BLaER1 (cell line): ENCODE measurements at regions not wholly inside any gene's neighbourhood (a gene's known extent, or its start where the extent isn't known, plus 50 kb on each side); places are given as distances from the start of the nearest gene placed in this dataset.
"Not testable (repeated sequence)": the region's sequence is repeated elsewhere in the genome, so short reads cannot be mapped to it uniquely, and the experiment has no call there.

ENCODE experiments used
- H3K27ac ChIP-seq: shearing (Covaris generic); formaldehyde crosslinking; 2 replicates; pipeline ENCODE4 v1.8.1; 2022
- H3K27me3 ChIP-seq: shearing (Covaris generic); formaldehyde crosslinking; 2 replicates; pipeline ENCODE4 v1.8.1; 2022
- H3K36me3 ChIP-seq: shearing (Covaris generic); formaldehyde crosslinking; 2 replicates; pipeline ENCODE4 v1.8.1; 2022
- H3K4me1 ChIP-seq: shearing (Covaris generic); formaldehyde crosslinking; 2 replicates; pipeline ENCODE4 v1.8.1; 2022
- H3K4me2 ChIP-seq: shearing (Covaris generic); formaldehyde crosslinking; 2 replicates; pipeline ENCODE4 v1.8.1; 2022
- H3K4me3 ChIP-seq: shearing (Covaris generic); formaldehyde crosslinking; 2 replicates; pipeline ENCODE4 v1.8.1; 2022
- H3K9ac ChIP-seq: shearing (Covaris generic); formaldehyde crosslinking; 2 replicates; pipeline ENCODE4 v1.8.1; 2022
- H3K9me3 ChIP-seq: shearing (Covaris generic); formaldehyde crosslinking; 2 replicates; pipeline ENCODE4 v1.8.1; 2022
- H4K20me1 ChIP-seq: shearing (Covaris generic); formaldehyde crosslinking; 2 replicates; pipeline ENCODE4 v1.8.1; 2022
- Cebpa-rat ChIP-seq: shearing (Covaris generic); IDR thresholded peaks from 2 replicates; pipeline ENCODE4 v1.8.1; 2022

GRCh38 chr14:34381304-34381703, 80.7 kb downstream of the SPTSSA start:
- not testable (repeated sequence) for H3K27ac ChIP-seq, H3K4me2 ChIP-seq, H4K20me1 ChIP-seq, H3K4me3 ChIP-seq, H3K4me1 ChIP-seq, H3K36me3 ChIP-seq, H3K9ac ChIP-seq, H3K27me3 ChIP-seq, H3K9me3 ChIP-seq

DNA sequence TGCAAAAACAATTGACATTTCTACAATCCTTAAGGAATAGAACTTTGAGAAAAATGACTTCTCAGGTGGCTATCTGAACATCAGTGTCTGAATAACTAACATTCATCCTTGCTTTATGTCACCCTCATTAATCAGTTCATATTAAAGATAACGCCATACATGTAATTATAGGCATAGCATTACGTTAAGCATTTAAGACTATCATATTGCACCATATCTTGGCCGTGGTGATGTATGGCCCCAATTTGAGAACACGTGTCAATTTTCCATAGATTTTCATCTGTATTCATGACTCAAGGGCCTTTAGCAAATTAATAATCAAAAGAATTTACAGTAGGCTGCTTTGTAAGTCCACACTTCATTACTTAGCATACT, 81.6 kb downstream of the SPTSSA start:
- Histone ChIP-seq H3K4me3 (no peak overlapping the region), H4K20me1 (no peaks in the 10 kb centered on the region), H3K27me3 (no peaks in the 10 kb centered on the region), H3K4me1 (no peaks in the 10 kb centered on the region), H3K27ac (no peak overlapping the region), H3K9me3 (no peaks in the 10 kb centered on the region), H3K36me3 (no peaks in the 10 kb centered on the region), H3K9ac (no peak overlapping the region), H3K4me2 (no peak overlapping the region)
- TF ChIP-seq Cebpa-rat = no peak

- no peak overlapping the region for H3K4me2 ChIP-seq
- H3K36me3 ChIP-seq = no peaks in the 10 kb centered on the region
- no peak overlapping the region for H3K27ac ChIP-seq
- H3K9me3 ChIP-seq = no peaks in the 10 kb centered on the region
- no peaks in the 10 kb centered on the region for H3K4me1 ChIP-seq
- H3K4me3 ChIP-seq = no peak overlapping the region
- no peaks in the 10 kb centered on the region for H4K20me1 ChIP-seq
- no peak for TF ChIP-seq Cebpa-rat
- H3K9ac ChIP-seq = no peak overlapping the region
- H3K27me3 ChIP-seq = no peaks in the 10 kb centered on the region
Observed at GRCh38 chr14:34379816-34380470, 82.1 kb downstream of the SPTSSA start.

DNA sequence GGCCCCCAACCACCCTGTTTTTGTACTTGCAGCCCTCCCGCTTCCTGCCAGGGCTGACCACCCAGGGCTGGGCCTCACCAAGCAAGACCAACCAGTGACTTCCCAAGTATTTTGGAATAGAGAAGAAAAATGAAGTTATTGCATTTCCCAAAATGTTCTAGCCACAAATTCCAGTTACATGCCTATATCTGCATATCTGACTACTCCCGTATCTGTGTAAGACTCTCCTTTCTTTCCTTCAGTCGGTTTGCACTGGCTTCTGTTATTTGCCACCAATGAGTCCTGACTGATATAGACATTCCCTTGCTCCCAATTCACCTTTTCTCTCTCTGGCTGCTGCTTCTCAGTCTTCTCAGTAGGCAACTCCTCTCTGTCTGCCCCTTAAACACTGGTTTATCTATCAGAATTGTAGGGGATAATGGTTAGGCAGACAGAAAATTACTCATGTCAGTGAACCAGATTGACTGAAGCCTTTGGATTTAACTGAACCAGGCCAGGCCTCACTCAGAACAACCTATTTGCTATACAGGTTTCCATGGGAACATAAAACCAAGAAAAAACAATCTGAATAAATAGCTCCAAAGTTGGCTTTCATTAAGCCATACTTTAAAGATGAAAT, 85.3 kb downstream of the SPTSSA start:
- H3K9ac ChIP-seq = no peak overlapping the region
- H3K27ac ChIP-seq = no peak overlapping the region
- H3K36me3 ChIP-seq = no peaks in the 10 kb centered on the region
- no peaks in the 10 kb centered on the region for H4K20me1 ChIP-seq
- H3K27me3 ChIP-seq = no peaks in the 10 kb centered on the region
- no peaks in the 10 kb centered on the region for H3K9me3 ChIP-seq
- no peak overlapping the region for H3K4me3 ChIP-seq
- no peaks in the 10 kb centered on the region for H3K4me1 ChIP-seq
- H3K4me2 ChIP-seq = no peak overlapping the region
- no peak for TF ChIP-seq Cebpa-rat

DNA sequence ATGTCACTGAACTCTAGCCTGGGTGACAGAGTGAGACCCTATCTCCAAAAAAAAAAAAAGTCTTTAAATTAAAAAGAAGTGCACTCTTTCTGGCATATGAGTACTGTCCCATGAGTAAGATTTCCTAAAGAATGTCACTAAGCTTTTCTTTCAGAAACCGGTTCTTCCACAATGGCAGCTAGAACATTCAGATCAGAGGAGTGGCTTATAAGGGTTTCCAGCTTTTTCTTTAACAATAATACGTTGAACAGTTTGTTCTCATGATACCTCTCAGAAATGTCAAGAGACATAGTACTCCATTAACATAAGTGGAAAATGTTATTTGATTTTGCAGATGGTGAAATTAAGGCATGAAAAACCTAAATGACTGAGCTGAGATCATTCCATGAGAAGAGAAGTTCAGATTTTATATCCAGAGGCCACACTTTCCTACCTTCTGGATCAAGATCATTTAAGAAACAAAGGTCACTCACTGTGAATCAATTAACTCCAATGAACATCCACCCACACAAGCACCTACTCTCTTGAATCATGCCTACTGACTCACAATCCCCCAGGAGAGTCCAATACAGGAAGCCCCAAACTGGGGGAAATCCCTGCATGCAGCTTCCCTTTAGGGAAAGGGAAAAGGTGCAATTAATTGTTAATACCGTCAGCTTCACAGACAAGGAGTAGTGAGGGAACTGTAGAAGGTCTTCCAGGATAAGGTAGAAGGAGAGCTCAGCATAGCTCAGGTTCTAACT, 86.9 kb downstream of the SPTSSA start:
- Histone ChIP-seq H3K27ac (no peak overlapping the region), H3K4me3 (no peak overlapping the region), H4K20me1 (no peaks in the 10 kb centered on the region), H3K4me1 (no peaks in the 10 kb centered on the region), H3K4me2 (no peak overlapping the region), H3K9me3 (no peaks in the 10 kb centered on the region), H3K9ac (no peak overlapping the region), H3K27me3 (no peaks in the 10 kb centered on the region), H3K36me3 (no peaks in the 10 kb centered on the region)
- TF ChIP-seq Cebpa-rat = no peak

GRCh38 chr14:34373191-34373590, 88.8 kb downstream of the SPTSSA start:
- TF ChIP-seq Cebpa-rat = no peak
- Histone ChIP-seq H3K4me2 (no peak overlapping the region), H3K27ac (no peak overlapping the region), H3K36me3 (no peaks in the 10 kb centered on the region), H3K9ac (no peak overlapping the region), H3K9me3 (no peaks in the 10 kb centered on the region), H4K20me1 (no peaks in the 10 kb centered on the region), H3K4me3 (no peak overlapping the region), H3K4me1 (no peaks in the 10 kb centered on the region), H3K27me3 (no peaks in the 10 kb centered on the region)

DNA sequence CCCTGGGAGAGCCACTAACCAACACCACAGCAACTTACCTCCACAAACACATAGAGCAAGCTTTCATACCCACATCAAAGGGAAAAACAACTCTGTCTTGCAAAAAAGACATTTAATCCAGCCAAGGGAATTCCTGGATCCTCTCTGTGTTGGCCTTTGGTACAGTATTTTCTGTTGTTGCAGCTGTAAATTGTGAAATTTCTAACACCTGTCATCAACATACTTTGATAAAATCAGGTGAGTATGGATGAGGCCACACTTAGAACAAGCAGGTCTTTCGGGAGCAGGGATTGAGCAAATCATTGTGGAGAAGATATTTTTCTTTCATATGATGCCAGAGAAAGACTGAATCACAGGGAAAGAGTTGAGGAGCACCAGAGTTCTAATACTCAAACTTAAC, 89.3 kb downstream of the SPTSSA start:
- Histone ChIP-seq H3K4me3 (no peak overlapping the region), H3K36me3 (no peaks in the 10 kb centered on the region), H3K9me3 (no peaks in the 10 kb centered on the region), H3K9ac (no peak overlapping the region), H3K4me2 (no peak overlapping the region), H3K27me3 (no peaks in the 10 kb centered on the region), H3K4me1 (no peaks in the 10 kb centered on the region), H3K27ac (no peak overlapping the region), H4K20me1 (no peaks in the 10 kb centered on the region)
- no peak for TF ChIP-seq Cebpa-rat

DNA sequence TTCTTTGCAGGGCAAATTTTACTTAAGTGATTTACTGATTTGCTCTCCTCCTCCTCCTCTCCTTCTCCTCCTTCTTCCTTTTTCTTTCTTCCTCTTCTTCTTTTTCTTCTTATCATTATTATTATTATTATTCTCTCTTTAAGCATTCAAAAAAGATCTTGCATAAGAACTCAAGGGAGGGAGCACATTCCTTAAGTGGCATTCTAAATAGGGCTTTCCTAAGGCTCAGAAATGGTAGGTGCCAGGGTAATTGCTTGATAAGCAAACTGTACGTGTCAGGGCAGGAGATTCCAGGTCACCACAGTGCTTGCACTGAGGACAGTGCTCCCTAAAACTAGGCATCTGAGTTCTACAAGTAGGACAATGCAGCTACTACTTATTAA, 92.4 kb downstream of the SPTSSA start:
- Histone ChIP-seq H3K27ac (no peak overlapping the region), H3K27me3 (no peaks in the 10 kb centered on the region), H3K36me3 (no peaks in the 10 kb centered on the region), H3K9me3 (no peaks in the 10 kb centered on the region), H4K20me1 (no peaks in the 10 kb centered on the region), H3K4me2 (no peak overlapping the region), H3K9ac (no peak overlapping the region), H3K4me3 (no peak overlapping the region), H3K4me1 (no peaks in the 10 kb centered on the region)
- no peak for TF ChIP-seq Cebpa-rat

GRCh38 chr14:34368971-34369647, 92.9 kb downstream of the SPTSSA start:
- Histone ChIP-seq H3K9ac (no peak overlapping the region), H3K4me2 (no peak overlapping the region), H3K27ac (no peak overlapping the region), H3K27me3 (no peaks in the 10 kb centered on the region), H3K4me1 (no peaks in the 10 kb centered on the region), H3K9me3 (no peaks in the 10 kb centered on the region), H4K20me1 (no peaks in the 10 kb centered on the region), H3K4me3 (no peak overlapping the region), H3K36me3 (no peaks in the 10 kb centered on the region)
- no peak for TF ChIP-seq Cebpa-rat
